B cell (primary cell): ENCODE measurements at regions not wholly inside any gene's neighbourhood (a gene's known extent, or its start where the extent isn't known, plus 50 kb on each side); places are given as distances from the start of the nearest gene placed in this dataset.

Source experiments
- CTCF ChIP-seq: fragments of 200-600 bp; IDR thresholded peaks from one replicate; pipeline ENCODE4 v1.8.0; 2022; ENCODE audit warnings: antibody characterized with exemption, mild to moderate bottlenecking
- EZH2 ChIP-seq: IDR thresholded peaks from 2 replicates; pipeline ENCODE4 v1.6.1; 2012; ENCODE audit warnings: borderline replicate concordance, low read depth, mild to moderate bottlenecking, moderate library complexity, low read length; ENCODE audit not compliant: insufficient read depth, poor library complexity, severe bottlenecking

GRCh38 chr4:137655302-137655701 is 123.0 kb upstream of the PCDH18 start:
- TF ChIP-seq CTCF: no peak
- no peak for TF ChIP-seq EZH2
